Fibroblast of skin of right biceps (primary cell): ENCODE measurements at regions not wholly inside any gene's neighbourhood (a gene's known extent, or its start where the extent isn't known, plus 50 kb on each side); places are given as distances from the start of the nearest gene placed in this dataset.
A peak's percentile ranks its signal among the peaks of the same experiment; 100 is the strongest.

Experiments
- DNase-seq: peaks from one replicate; pipeline ENCODE4 v3.0.0-alpha.2; 2013

DNA sequence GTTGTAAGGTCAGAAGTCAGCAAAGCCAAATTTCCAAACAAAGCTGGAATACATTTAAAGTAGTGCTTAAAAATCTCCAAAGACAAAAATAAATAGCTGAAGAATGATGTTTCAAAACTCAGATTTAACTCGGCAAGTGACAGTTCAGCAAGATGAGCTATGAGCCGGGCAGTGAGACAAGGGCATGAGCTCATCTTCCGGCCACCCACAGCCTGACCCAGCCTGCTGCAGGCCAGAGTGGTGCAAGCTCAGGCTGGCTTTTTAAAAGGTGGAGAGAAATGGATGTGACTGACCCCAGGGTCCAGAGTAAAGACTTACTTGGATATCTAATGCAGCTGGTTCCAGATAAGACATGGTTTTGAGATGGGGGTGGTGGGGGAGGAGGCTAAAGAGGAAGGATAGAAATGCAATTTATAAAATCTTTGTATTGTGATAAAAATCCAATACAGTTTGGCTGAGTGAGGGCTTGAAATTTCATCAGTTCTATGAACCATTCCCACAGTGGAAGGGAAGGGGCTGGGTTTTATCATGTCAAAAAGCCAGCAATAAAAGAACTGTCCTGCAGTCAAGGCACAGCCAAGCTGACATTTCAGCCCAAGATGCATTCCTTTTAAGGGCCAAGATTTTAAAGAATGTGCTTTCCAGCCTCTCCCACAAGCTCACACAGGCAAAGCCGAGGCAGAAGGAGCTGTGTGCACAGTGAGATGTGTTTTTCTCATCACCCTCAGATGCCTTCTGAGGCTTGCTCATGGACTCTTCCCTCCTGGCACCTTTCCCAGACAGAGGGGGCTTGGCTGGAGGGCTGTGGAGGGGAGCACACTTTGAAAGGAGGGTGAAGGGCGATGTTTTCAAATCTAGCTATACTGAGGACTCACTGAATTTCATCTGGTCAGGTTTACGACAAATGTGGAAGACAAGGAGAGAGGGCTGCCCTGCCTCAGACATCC lies 97.9 kb upstream of the KLHL29 start:
- DNase-seq: peak; percentile 87

DNA sequence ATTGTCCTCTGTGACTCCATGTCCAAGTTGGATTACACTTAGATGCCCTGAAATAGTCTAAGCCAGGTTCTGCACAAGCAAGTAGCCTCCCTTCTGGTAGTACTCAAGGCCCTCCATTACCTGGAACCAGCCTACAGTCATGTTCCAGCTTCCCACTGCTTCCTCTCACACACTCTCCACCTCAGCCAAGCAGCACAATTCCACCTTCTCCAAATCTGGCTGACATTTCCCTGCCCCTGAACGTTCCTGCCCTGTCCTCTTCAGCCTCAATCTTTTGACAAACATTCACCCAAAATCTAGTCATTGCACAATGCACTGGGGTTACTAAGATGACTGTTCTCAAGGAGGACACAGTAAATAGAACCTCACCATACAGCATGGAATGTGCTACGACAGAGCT lies 95.3 kb upstream of the KLHL29 start:
- DNase-seq: no peak

- no peak for DNase-seq
Observed at GRCh38 chr2:23291239-23291638, 93.7 kb upstream of the KLHL29 start.

- no peak for DNase-seq
Observed at GRCh38 chr2:23292024-23292423, 93.0 kb upstream of the KLHL29 start.

- peak; percentile 56 for DNase-seq
Observed at GRCh38 chr2:23293063-23293462, 91.9 kb upstream of the KLHL29 start.

- peak; percentile 41 for DNase-seq
Observed at GRCh38 chr2:23293731-23294130, 91.2 kb upstream of the KLHL29 start.

DNA sequence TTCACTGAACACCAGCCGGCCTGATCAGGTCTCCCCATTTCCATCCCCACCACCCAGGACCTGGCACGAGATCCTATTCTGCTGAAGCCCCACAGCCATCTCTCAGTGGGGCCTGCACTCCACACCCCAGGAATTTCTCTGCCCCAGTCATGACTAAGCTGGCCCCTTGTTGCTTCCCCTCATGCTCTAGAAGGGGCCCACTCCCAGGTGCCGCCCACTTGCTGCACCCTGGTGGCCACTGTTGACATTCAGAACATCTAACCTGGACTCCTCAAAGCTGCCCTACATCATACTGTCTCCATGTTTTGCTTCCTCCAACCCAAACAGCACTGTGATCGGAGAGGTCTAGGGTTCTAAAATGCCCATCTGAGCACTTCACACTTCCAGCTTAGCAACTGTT lies 90.7 kb upstream of the KLHL29 start:
- no peak for DNase-seq

DNA sequence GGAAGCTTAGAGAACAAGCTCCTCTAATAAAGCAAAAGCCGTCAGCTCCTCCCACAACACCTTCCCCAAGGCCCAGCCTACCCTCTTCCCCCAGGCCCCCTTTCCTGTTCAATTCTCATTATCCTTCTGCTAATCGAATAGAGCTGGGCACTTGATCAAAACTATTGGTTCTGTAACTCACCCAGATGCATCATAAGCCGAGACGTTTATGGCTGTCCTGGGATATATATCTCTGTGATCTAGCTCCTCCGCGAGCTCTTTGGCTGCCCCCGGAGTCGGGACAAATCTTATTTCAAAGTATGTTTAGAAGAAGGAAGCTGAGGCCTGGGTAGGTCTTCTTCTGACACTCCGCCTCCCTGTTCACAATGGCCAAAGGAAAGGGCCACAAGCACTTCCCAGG lies 88.3 kb upstream of the KLHL29 start:
- no peak for DNase-seq

DNA sequence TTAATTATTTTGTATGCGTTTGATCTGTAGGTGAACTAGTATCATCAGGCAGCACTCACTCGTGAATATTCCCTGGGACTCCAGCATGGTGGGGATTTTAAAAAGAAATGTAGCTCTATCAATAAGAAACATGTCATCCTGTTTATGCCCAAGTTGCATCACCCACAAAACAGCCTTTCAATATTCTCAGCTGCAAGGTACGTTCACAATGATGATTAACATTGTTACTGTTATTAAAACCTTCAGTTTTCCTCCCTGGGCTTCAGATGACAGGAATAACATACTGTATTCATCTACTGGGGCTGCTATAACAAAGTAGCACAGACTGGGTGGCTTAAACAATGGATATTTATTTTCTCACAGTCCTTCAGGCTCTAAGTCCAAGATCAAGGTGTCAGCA lies 87.9 kb upstream of the KLHL29 start:
- no peak for DNase-seq

GRCh38 chr2:23298551-23298950 lies 86.4 kb upstream of the KLHL29 start:
- DNase-seq: no peak

DNA sequence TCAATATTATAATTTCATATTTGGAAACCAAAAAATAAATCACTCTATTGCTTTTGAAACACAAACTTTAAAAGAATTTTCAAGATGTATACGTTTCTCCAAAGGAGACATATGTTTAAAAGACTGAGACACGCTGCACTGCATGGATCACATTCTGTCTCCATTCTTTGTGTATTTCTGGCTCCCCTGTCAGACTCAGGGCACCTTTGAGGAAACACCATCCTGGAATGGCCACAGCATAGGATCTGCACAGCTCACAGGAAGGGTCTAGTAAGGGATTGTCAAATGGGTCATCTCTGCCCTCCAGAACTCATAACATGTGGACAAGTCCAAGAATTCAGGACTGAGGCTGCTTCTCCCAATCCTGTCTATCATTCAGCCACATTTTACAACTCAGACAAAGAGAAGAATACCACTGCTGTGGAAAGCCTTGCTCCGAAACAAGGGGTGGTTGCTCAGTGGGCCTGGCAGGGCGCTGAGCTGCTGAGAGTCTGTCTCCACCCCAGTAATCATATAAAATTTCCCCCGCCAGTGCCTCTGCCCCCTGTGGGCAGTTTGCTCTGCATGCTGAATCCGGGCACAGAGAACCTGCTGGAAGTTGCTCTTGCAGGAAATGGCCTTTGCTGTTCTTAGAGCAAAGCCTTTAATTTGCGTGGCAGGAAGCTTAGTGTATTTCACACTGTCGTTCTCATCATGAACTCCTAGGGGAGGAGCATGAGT lies 85.3 kb upstream of the KLHL29 start:
- DNase-seq: no peak

- DNase-seq: peak; percentile 70
Observed at GRCh38 chr2:23301136-23301535, 83.8 kb upstream of the KLHL29 start.

DNA sequence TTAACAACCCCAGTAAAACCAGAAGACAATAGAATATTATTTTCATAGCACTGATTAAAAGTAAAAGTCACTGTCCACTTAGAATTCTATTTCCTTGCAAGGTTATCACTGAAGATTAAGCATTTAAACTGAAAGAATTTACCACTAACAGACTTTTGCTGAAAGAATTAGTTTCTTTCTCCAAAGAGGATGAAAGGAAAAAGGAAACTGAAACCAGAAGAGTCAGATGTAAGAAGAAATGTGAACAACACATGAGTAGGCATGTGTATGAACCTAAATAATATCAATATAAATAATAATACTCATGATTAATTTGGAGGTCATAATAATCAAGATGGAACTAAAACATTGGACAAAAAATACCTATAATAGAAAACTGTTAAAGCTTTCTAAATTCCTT lies 82.4 kb upstream of the KLHL29 start:
- no peak for DNase-seq

DNA sequence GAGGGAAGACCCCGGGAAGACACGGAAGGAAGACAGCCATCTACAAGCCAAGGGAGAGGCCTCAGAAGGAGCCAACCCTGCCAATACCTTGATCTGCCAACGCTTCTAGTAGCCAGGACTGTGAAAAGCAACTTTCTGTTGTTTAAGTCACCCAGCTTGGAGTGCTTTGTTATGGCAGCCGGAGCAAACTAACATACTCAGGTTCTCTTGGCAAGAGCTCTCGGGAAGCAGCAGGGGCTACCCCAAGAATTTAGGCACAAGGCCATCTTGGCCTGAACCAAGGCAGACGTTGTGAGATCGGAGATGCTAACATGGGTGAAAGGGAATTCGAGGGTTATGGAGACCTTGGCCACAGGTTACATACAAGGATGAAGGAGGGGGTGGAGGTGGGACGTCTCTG lies 78.6 kb upstream of the KLHL29 start:
- no peak for DNase-seq

- no peak for DNase-seq
Observed at GRCh38 chr2:23311186-23311585, 73.8 kb upstream of the KLHL29 start.

- DNase-seq: peak; percentile 17
Observed at GRCh38 chr2:23312996-23313606, 71.9 kb upstream of the KLHL29 start.

DNA sequence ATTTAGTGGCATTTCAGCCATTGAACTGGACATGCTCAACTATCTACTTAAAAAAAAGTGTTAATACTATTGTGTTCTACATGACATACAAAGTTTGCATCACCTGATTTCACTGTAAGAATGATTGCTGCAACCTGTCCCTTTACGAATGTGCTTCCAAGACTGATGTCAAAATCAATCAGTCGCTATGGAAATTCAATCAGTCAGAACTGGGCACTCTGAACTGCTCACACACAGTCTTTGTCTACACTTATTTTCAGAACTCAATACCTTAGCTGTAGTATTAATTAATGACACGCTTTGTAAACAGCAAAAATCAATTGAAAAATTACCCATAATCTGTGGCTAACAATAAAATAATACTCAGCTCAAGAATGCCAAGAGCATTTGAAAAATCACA lies 70.3 kb upstream of the KLHL29 start:
- no peak for DNase-seq

DNA sequence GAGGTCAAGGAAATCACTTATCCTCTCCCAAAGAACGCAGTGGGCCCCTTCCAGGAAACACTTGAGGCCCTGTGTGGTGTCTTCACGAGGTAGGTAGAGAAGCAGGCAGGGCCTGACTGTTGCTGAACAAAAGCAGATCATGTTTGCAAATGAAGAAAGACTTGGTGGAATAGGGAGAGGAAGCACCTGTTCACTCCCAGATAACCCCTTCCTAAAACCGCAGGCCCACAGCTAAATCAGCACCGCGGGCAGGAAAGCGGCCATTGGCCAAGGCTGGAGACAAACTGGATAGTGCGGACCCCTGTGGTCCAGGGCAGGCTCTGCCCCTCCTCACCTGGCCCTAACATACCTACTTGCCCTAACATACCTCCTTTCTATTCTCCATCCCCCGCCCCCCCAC lies 64.9 kb upstream of the KLHL29 start:
- no peak for DNase-seq

DNA sequence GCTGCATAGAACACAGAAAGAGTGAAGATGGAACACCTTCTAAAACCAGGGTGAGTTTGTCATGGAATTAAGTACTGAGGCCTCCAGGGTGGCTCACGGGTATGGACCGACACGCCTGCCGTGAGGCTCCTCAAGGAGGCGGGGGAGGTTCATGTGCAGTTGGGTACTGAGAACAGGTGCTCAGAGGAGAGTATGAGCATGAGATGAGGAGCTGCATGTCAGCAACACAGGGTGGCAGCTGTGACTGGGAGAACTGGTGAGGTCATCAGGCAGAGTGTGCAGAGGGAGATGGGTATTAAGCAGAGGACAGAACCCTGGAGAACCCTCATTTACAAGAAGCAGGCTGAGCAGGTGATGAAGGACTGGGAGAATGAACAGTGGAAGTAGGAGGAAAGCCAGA lies 63.2 kb upstream of the KLHL29 start:
- no peak for DNase-seq

DNA sequence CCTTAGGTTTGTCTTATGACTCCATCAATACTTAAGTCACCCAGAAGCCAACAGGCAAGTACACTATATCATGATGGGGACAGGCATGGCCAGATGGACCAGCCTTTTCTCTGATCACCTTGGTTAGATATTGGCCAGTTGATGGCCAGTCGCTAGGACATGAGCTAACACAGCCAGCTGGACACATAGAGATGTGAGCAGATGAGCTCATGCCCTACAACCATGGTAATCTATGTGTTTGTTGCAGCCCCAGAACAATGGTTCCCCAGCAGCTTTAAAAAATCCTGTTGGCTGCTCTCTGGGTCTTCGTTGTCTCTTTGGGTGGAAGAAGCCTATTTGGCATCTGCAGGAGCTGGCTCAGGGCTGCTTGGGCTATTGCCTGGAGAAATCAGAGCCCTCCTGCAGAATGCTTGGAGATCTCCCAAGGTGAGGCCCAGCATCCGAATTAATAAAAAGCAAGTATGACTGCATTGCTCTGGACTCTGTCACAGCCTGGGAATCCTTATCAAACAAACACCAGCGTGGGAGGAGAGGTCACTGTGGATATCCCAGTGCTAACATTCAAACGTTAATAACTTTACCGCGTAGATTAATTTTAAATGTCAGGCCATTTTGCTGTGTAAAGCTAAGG lies 62.3 kb upstream of the KLHL29 start:
- DNase-seq: no peak

DNA sequence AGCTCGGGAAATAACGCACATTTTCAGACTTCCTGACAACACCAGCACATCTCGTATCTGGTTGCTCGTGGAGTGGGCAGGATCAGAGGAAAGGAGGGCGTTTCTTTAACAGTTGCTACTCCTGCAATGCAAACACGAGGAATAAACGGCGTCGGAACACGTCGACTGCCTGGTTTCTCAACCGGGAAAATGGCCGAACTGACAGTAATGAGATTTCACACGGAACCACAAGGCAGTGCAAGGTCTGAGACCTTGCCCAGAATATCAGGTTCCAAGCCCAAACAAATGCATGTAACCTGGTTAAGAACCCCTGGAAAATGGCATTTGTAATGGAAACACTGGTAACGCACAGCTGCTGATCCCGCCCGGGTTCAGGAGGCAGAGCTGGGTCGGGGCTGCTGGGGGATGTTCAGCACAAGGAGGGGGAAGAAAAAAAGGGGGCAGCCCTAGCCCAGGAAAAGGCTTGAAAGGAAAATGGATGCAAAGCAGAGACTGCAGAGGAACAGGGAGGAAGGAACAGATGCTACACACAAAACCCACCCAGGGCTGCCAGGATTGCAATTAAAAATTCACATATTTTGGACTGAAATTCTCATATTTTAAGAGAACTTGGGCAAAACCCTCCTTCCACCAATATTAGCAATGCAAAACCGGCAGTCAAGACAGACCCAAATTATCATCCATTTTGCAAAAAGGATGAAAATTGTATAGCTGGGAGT lies 61.6 kb upstream of the KLHL29 start:
- DNase-seq: no peak

DNA sequence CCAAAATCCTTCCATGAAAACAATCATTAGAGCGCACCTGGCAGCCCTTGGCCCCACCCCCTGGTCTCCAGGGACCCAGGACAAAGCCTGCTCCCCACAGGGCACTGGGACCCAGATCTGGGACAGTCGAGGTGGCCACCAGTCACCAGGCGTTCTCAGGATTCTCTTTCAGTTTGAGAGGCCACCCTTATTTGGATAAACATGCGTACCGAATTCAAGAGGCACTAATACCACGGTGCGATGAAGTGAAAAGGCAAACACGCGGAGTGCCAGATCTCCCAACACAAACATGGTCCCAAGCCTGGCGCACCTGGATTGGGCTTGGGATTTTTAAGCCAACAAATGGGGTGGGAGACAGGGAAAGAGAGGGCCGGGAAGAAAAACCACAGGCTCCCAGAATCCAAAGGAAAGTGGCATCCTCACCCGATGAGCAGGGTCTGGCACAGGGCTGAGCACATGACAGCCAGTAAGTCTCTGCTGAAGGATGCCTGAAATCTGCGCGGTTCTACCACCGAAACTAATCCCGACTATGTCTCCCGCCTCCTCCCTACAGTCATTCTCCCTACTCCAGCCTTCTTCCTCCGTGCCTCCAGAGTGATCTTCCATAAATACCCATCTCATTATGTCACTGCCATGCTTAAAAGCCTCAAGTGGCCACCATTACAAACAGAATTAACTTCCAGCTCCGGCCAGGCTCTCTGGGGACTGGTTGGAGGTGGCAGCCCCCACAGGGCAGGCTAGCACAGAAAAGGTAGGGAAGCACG lies 60.9 kb upstream of the KLHL29 start:
- no peak for DNase-seq
